WI38 (cell line): ENCODE measurements at regions not wholly inside any gene's neighbourhood (a gene's known extent, or its start where the extent isn't known, plus 50 kb on each side); places are given as distances from the start of the nearest gene placed in this dataset.

Experiments used
- H3K4me3 ChIP-seq: 2 replicates; pipeline ENCODE4 v1.5.1; 2011; ENCODE audit warnings: low read depth, mild to moderate bottlenecking, control low read depth, low read length
- CTCF ChIP-seq: IDR thresholded peaks from 2 replicates; pipeline ENCODE4 v1.5.1; 2012; ENCODE audit warnings: low read depth, mild to moderate bottlenecking, control low read depth, low read length

GRCh38 chr1:37113285-37113997 lies 79.1 kb upstream of the GRIK3 start:
- H3K4me3 ChIP-seq, result no peak overlapping the region

GRCh38 chr1:37118790-37119189 lies 84.5 kb upstream of the GRIK3 start:
- TF ChIP-seq CTCF, result no peak
- no peak overlapping the region for H3K4me3 ChIP-seq

More at GRCh38 chr1:37113285-37113997, 79.1 kb upstream of the GRIK3 start:
- TF ChIP-seq CTCF, result no peak

DNA sequence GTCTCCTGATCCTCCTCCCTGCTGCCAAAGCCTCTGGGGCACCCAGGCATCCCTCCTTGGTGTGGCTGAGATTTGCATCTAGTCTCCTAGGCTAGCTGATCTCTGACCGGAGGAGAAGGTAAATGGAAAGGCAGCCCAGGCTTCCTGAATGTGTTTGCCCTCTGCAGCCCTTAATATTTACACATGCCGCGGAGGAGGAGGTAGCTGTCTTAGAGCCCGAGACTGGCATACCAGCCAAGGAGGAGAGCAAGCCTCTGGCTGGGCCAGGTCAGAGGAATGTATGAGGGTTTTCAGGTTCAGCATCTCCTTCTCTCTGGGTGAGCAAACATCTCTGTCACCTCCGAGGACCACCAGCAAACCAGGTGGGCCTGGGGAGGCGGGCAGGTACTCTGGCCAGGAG lies 86.0 kb upstream of the GRIK3 start:
- H3K4me3 ChIP-seq, result no peak overlapping the region
- no peak for TF ChIP-seq CTCF

DNA sequence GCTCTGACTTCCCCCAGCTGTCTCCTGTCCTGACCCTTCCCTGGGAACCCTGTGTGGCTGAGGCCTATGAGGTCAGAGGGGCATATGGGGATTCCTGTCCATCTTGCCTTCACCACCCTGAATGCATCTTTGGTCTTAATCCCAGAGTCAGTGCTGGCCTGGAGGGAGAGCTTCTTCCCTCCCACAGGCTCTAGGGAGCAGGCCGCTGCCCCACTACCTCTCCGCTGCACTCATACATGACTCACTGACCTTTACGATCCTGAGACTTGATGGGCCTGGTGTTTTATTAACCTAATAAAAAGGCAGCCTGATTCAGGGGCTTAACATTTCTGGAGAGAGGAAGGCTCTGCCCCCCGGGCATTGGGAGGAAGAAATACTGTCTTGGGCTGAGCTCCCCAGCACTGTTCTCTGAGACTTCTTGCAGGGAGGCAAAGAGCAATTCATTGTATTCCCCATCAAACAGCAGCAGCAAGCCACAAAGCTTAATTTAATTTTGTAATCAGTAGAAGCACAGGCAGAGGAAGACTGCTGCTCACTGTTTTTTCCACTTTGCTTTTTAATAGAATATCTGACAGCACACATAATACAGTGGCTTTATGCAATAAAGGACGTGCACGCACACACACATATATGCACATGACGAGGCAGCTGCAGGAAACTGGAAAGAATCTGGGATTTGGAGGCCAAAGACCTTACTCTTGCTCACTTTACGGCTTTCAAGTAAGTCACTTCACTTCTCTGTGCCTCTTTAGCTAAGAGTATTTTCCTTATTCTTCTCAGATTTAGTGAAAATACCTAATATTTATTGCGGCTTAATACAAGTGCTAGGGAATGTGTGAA lies 89.2 kb upstream of the GRIK3 start:
- TF ChIP-seq CTCF, result no peak

DNA sequence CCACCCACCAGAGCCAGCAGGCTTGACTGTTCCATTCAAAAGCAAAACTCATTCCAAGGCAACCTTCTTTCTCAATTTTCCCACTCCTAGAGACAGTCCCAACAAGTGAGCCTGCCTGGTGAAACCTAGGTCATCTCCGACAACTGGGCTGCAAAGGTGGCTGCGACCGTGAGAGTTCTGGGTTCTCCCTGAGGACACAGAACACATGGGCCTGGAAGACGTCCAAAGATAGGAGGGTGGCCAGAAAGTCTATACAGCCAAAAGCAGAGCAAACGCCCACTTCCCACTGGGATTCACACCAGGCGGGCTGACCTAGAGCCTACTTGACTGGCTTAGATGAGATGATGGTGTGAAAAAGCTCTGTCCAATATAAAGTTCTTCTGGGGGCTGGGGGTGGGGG lies 90.2 kb upstream of the GRIK3 start:
- no peak overlapping the region for H3K4me3 ChIP-seq
- TF ChIP-seq CTCF, result no peak

More for the DNA sequence above, 89.2 kb upstream of the GRIK3 start:
- H3K4me3 ChIP-seq, result no peak overlapping the region

DNA sequence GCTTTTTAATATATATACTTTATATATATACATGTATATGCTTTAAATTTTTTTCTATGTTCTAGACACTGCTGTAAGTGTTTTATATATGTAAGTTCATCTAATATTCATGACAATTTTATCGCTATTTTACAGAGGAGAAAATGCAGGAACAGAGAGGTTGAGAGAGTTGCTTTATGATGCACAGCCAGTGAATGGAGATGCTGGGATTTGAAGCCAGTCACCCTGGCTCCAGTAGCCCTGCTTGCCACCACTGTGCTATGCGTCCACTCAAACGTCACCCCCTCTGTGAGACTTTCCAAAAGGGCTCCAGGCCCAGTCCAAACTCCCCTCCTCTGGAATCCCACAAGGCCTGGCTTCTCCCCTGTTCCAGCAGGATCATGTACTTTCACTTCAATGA lies 91.0 kb upstream of the GRIK3 start:
- no peak for TF ChIP-seq CTCF
- H3K4me3 ChIP-seq, result no peak overlapping the region

GRCh38 chr1:37127254-37127748 lies 93.0 kb upstream of the GRIK3 start:
- TF ChIP-seq CTCF, result no peak
- H3K4me3 ChIP-seq, result no peak overlapping the region
